Right lobe of liver (tissue), 4 donors: ENCODE measurements at regions not wholly inside any gene's neighbourhood (a gene's known extent, or its start where the extent isn't known, plus 50 kb on each side); places are given as distances from the start of the nearest gene placed in this dataset.
"Not testable (repeated sequence)": the region's sequence is repeated elsewhere in the genome, so short reads cannot be mapped to it uniquely, and the experiment has no call there.

ENCODE experiments used
- POLR2A ChIP-seq: fragments of 450-650 bp; IDR thresholded peaks from one replicate; pipeline ENCODE4 v1.6.1; 2017; ENCODE audit warnings: antibody characterized with exemption, mild to moderate bottlenecking
- TF ChIP-seq, protein P1 (sequence below), 4 donors: fragments of 200-600 bp in 3 of 4; fragments of 450-650 bp in 1 of 4; IDR thresholded peaks; one replicate each; pipeline versions ENCODE4 v1.5.1 to v1.8.0; 2016 to 2022; ENCODE audit warnings: antibody characterized with exemption in 4 of 4, mild to moderate bottlenecking in 2 of 4
- donor health status: DM: no; HTN: no; CAD: no.
- donor health status: DM: no; HTN: no; CAD: no.
- donor health status: DM: no; HTN: yes; CAD: no.

DNA sequence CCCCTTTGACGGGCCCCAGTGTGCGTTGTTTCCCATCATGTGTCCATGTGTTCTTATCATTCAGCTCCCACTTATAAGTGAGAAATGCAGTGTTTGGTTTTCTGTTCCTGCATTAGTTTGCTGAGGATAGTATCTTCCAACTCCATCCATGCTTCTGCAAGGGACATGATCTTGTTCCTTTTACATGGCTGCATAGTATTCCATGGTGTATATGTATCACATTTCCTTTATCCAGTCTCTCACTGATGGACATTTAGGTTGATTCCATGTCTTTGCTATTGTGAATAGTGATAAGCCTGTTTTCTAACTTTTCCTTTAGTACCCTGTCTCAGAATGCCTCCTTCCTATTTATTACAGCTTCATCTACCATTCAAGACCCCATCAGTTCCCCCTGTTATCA lies 278.2 kb upstream of the SGO1 start:
- not testable (repeated sequence) for TF ChIP-seq POLR2A
- TF ChIP-seq, protein P1, sequence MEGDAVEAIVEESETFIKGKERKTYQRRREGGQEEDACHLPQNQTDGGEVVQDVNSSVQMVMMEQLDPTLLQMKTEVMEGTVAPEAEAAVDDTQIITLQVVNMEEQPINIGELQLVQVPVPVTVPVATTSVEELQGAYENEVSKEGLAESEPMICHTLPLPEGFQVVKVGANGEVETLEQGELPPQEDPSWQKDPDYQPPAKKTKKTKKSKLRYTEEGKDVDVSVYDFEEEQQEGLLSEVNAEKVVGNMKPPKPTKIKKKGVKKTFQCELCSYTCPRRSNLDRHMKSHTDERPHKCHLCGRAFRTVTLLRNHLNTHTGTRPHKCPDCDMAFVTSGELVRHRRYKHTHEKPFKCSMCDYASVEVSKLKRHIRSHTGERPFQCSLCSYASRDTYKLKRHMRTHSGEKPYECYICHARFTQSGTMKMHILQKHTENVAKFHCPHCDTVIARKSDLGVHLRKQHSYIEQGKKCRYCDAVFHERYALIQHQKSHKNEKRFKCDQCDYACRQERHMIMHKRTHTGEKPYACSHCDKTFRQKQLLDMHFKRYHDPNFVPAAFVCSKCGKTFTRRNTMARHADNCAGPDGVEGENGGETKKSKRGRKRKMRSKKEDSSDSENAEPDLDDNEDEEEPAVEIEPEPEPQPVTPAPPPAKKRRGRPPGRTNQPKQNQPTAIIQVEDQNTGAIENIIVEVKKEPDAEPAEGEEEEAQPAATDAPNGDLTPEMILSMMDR (IDR thresholded peaks at IDR 0.05): not testable (repeated sequence)
